ENCODE measurements at regions not wholly inside any gene's neighbourhood (a gene's known extent, or its start where the extent isn't known, plus 50 kb on each side); places are given as distances from the start of the nearest gene placed in this dataset.

DNA sequence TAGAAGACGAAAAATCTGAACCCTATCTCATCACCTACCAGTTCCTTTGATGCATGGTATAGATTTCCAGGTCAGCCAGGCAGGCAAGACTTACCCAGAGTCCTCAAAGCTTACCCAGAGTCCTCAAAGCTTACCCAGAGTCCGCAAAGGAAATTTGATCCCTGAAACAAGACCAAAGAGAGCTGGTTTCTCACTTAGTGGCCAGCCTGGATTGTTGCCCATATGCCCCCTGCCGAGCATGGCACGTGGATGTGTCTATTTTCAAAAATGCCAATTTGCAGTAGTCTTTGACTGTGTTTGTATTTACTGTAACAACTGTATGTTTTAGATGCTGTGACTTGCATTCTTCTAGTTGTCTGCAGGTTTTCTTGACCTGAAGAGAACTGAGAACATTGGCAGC, 120.2 kb upstream of the STARD3NL start:
- TF ChIP-seq, protein P1, sequence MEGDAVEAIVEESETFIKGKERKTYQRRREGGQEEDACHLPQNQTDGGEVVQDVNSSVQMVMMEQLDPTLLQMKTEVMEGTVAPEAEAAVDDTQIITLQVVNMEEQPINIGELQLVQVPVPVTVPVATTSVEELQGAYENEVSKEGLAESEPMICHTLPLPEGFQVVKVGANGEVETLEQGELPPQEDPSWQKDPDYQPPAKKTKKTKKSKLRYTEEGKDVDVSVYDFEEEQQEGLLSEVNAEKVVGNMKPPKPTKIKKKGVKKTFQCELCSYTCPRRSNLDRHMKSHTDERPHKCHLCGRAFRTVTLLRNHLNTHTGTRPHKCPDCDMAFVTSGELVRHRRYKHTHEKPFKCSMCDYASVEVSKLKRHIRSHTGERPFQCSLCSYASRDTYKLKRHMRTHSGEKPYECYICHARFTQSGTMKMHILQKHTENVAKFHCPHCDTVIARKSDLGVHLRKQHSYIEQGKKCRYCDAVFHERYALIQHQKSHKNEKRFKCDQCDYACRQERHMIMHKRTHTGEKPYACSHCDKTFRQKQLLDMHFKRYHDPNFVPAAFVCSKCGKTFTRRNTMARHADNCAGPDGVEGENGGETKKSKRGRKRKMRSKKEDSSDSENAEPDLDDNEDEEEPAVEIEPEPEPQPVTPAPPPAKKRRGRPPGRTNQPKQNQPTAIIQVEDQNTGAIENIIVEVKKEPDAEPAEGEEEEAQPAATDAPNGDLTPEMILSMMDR (IDR thresholded peaks at IDR 0.05 in 4 of 5, conservative IDR thresholded peaks at IDR 0.05 in 1 of 5) = no peak
- TF ChIP-seq POLR2A (IDR thresholded peaks at IDR 0.05) = no peak
